Astrocyte (in vitro differentiated cells and primary cell): ENCODE measurements at regions not wholly inside any gene's neighbourhood (a gene's known extent, or its start where the extent isn't known, plus 50 kb on each side); places are given as distances from the start of the nearest gene placed in this dataset.

Source experiments
- DNase-seq: peaks from one replicate; pipeline ENCODE4 v3.0.0-alpha.2; 2010; ENCODE audit warnings: low read depth
- FAIRE-seq: peaks from 2 replicates; lab custom pipeline; 2011; peaks lifted over from hg19 to GRCh38; lab: Jason Lieb, UNC
- H2AFZ ChIP-seq: 2 replicates; pipeline ENCODE4 v1.6.0; 2012; ENCODE audit warnings: low read depth, low read length, inconsistent platforms
- H3K27ac ChIP-seq: 2 replicates; pipeline ENCODE4 v1.5.1; 2011; ENCODE audit warnings: low read depth, low read length, inconsistent platforms
- H3K27me3 ChIP-seq: 2 replicates; pipeline ENCODE4 v1.6.0; 2011; ENCODE audit warnings: low read length, inconsistent platforms; ENCODE audit not compliant: insufficient read depth
- H3K36me3 ChIP-seq: 2 replicates; pipeline ENCODE4 v1.5.1; 2011; ENCODE audit warnings: low read length, inconsistent platforms; ENCODE audit not compliant: insufficient read depth
- H3K4me1 ChIP-seq: 2 replicates; pipeline ENCODE4 v1.5.1; 2011; ENCODE audit warnings: low read length, inconsistent platforms; ENCODE audit not compliant: insufficient read depth
- H3K4me2 ChIP-seq: 2 replicates; pipeline ENCODE4 v1.6.0; 2012; ENCODE audit warnings: low read length, inconsistent platforms
- H3K4me3 ChIP-seq: 2 replicates; pipeline ENCODE4 v1.5.1; 2011; ENCODE audit warnings: low read depth, mild to moderate bottlenecking, low read length, inconsistent platforms; ENCODE audit not compliant: insufficient read depth
- H3K79me2 ChIP-seq: 2 replicates; pipeline ENCODE4 v1.6.0; 2012; ENCODE audit warnings: mild to moderate bottlenecking, low read length, inconsistent platforms; ENCODE audit not compliant: insufficient read depth
- H3K9ac ChIP-seq: 2 replicates; pipeline ENCODE4 v1.6.0; 2012; ENCODE audit warnings: mild to moderate bottlenecking, low read length, inconsistent platforms
- H3K9me3 ChIP-seq: 2 replicates; pipeline ENCODE4 v1.5.1; 2012; ENCODE audit warnings: low read depth, mild to moderate bottlenecking, low read length, inconsistent platforms; ENCODE audit not compliant: insufficient read depth
- H4K20me1 ChIP-seq: 2 replicates; pipeline ENCODE4 v1.6.0; 2012; ENCODE audit warnings: low read length, inconsistent platforms; ENCODE audit not compliant: insufficient read depth
- H3K27ac Mint-ChIP-seq: one replicate; pipeline ENCODE4 v1.8.0; 2021; ENCODE audit warnings: mild to moderate bottlenecking, mixed read lengths; ENCODE audit not compliant: unreplicated experiment
- H3K27me3 Mint-ChIP-seq: one replicate; pipeline ENCODE4 v1.8.0; 2021; ENCODE audit warnings: low read depth, mixed read lengths; ENCODE audit not compliant: unreplicated experiment
- H3K36me3 Mint-ChIP-seq: one replicate; pipeline ENCODE4 v1.8.0; 2021; ENCODE audit warnings: low read depth, mixed read lengths; ENCODE audit not compliant: unreplicated experiment
- H3K4me1 Mint-ChIP-seq: one replicate; pipeline ENCODE4 v1.8.0; 2021; ENCODE audit warnings: low read depth, mixed read lengths; ENCODE audit not compliant: unreplicated experiment
- H3K4me3 Mint-ChIP-seq: one replicate; pipeline ENCODE4 v1.8.0; 2021; ENCODE audit warnings: mild to moderate bottlenecking, moderate library complexity, mixed read lengths; ENCODE audit not compliant: unreplicated experiment
- H3K9me3 Mint-ChIP-seq: one replicate; pipeline ENCODE4 v1.8.0; 2021; ENCODE audit warnings: mild to moderate bottlenecking, mixed read lengths; ENCODE audit not compliant: unreplicated experiment
- EZH2 ChIP-seq: IDR thresholded peaks from 2 replicates; pipeline ENCODE4 v1.6.1; 2012; ENCODE audit warnings: mild to moderate bottlenecking, low read length, inconsistent platforms; ENCODE audit not compliant: insufficient read depth
- TF ChIP-seq, protein P1 (sequence below): IDR thresholded peaks from 2 replicates; pipeline ENCODE4 v1.5.1; 2011; ENCODE audit warnings: low read depth, mild to moderate bottlenecking, inconsistent platforms, low read length, moderate library complexity; ENCODE audit not compliant: insufficient read depth

DNA sequence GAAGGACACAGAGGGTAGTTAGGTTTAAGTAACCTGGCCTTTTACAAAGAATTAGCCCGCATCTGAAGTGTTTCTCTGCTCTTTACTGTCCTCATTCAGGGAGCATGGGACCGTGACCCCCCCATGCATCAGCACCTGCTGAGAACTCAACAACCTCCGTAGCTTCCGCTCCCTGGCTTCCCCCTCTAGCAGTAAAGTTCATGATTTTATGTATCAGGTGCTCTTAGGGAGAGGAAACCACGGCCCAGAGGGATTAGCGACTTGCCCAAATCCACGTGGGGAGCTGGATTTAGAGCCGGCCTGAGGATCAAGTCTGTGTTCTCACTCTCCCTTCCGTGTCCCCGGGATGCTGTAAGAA, 284.6 kb upstream of the GATB start:
- H3K9ac ChIP-seq = peak overlapping the region; percentile 4
- Mint-ChIP-seq H3K4me3 (no peak overlapping the region), H3K36me3 (no peaks in the 10 kb centered on the region), H3K9me3 (peaks cover 4% of the 10 kb centered on the region), H3K4me1 (peaks cover 2% of the 10 kb centered on the region), H3K27ac (no peak overlapping the region), H3K27me3 (peaks cover 11% of the 10 kb centered on the region)
- H2AFZ ChIP-seq = peak overlapping the region; percentile 15
- DNase-seq (no peak), FAIRE-seq (no peak)
- peaks cover 17% of the 10 kb centered on the region for H3K27me3 ChIP-seq
- peak overlapping the region; percentile 64 for H3K4me2 ChIP-seq
- no peaks in the 10 kb centered on the region for H3K36me3 ChIP-seq
- no peaks in the 10 kb centered on the region for H3K79me2 ChIP-seq
- H3K27ac ChIP-seq = no peak overlapping the region
- no peaks in the 10 kb centered on the region for H4K20me1 ChIP-seq
- H3K9me3 ChIP-seq = no peaks in the 10 kb centered on the region
- no peak for TF ChIP-seq EZH2
- TF ChIP-seq, protein P1, sequence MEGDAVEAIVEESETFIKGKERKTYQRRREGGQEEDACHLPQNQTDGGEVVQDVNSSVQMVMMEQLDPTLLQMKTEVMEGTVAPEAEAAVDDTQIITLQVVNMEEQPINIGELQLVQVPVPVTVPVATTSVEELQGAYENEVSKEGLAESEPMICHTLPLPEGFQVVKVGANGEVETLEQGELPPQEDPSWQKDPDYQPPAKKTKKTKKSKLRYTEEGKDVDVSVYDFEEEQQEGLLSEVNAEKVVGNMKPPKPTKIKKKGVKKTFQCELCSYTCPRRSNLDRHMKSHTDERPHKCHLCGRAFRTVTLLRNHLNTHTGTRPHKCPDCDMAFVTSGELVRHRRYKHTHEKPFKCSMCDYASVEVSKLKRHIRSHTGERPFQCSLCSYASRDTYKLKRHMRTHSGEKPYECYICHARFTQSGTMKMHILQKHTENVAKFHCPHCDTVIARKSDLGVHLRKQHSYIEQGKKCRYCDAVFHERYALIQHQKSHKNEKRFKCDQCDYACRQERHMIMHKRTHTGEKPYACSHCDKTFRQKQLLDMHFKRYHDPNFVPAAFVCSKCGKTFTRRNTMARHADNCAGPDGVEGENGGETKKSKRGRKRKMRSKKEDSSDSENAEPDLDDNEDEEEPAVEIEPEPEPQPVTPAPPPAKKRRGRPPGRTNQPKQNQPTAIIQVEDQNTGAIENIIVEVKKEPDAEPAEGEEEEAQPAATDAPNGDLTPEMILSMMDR = no peak
- H3K4me1 ChIP-seq = peaks cover 7% of the 10 kb centered on the region
- no peak overlapping the region for H3K4me3 ChIP-seq

DNA sequence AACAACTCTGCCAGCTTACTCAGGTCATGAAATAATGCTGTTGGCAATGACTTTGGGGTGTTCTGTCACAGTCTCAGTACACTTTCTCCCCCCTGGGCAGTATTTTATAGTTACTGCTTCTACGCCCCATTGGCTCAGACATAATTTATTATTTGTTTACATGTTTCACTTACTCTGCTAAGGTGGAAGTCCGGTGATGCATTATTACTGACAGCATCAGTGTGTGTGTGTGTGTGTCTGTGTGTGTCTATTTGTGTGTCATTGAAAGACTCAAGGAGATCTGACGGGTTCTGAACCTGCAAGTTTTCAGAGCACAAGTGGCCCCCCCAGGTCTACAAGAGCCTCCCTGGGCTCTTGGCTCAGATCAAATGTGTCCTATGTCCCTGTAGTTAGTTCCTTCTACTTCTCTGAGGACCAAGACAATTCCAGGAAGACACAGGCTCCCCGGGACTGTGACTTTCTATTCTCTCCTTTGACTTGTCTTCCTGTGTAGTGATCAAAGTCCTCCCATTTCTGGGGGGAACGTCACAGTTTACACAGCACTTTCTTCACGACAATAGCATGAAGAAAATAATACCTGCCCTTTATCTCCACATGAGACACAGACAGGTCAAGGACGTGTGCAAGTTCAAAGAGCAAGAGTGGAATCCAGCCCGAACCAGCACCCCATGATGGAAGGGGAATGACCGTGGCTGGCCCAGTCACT, 283.7 kb upstream of the GATB start:
- Mint-ChIP-seq H3K4me1 (peaks cover 2% of the 10 kb centered on the region), H3K27ac (no peak overlapping the region), H3K27me3 (peaks cover 8% of the 10 kb centered on the region)

DNA sequence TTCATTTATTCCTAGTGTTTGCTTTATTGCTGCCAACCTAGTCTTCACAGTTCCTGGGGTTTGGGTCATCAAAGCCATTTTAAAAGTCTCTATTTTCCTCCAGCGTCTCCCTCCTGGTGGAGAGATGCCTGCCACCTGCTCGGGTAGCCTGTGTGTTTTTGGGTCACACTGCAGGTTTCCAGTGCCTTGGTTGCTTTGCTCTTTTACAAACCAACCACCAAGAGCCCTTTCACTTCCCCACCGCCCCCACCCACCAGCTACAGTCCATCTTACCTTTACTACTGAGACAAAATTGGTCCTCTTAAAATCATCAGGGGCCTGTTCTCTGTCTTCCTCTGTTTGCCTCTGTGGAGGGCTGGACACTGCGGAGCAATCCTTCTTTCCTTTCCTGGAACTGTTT, 280.5 kb upstream of the GATB start:
- Histone ChIP-seq H3K4me3 (no peak overlapping the region), H2AFZ (no peak overlapping the region), H3K9me3 (no peaks in the 10 kb centered on the region), H3K79me2 (no peaks in the 10 kb centered on the region), H3K9ac (no peak overlapping the region), H3K27me3 (peaks cover 11% of the 10 kb centered on the region), H3K27ac (no peak overlapping the region), H3K4me2 (no peak overlapping the region), H3K36me3 (no peaks in the 10 kb centered on the region), H4K20me1 (no peaks in the 10 kb centered on the region), H3K4me1 (peaks cover 13% of the 10 kb centered on the region)
- Mint-ChIP-seq H3K27ac (peak overlapping the region; percentile 34), H3K4me1 (no peaks in the 10 kb centered on the region), H3K36me3 (no peaks in the 10 kb centered on the region), H3K27me3 (peaks cover 8% of the 10 kb centered on the region), H3K4me3 (no peak overlapping the region), H3K9me3 (peaks cover 4% of the 10 kb centered on the region)
- TF ChIP-seq, protein P1 = no peak
- TF ChIP-seq EZH2 = no peak
- FAIRE-seq (no peak), DNase-seq (no peak)

More for the DNA sequence above, 283.7 kb upstream of the GATB start:
- peaks cover 4% of the 10 kb centered on the region for H3K9me3 Mint-ChIP-seq
- peaks cover 8% of the 10 kb centered on the region for H3K4me1 ChIP-seq
- H3K4me3 ChIP-seq = no peak overlapping the region
- TF ChIP-seq, protein P1 = no peak
- no peak for TF ChIP-seq EZH2
- H3K9ac ChIP-seq = no peak overlapping the region
- no peaks in the 10 kb centered on the region for H3K36me3 ChIP-seq
- H3K27ac ChIP-seq = no peak overlapping the region
- DNase-seq (no peak), FAIRE-seq (no peak)
- H3K36me3 Mint-ChIP-seq = no peaks in the 10 kb centered on the region
- H3K9me3 ChIP-seq = no peaks in the 10 kb centered on the region
- H3K4me3 Mint-ChIP-seq = no peak overlapping the region
- no peaks in the 10 kb centered on the region for H4K20me1 ChIP-seq
- H3K27me3 ChIP-seq = peaks cover 17% of the 10 kb centered on the region
- no peak overlapping the region for H3K4me2 ChIP-seq
- no peaks in the 10 kb centered on the region for H3K79me2 ChIP-seq
- no peak overlapping the region for H2AFZ ChIP-seq
